Cardiac muscle cell (in vitro differentiated cells and primary cell): ENCODE measurements at regions not wholly inside any gene's neighbourhood (a gene's known extent, or its start where the extent isn't known, plus 50 kb on each side); places are given as distances from the start of the nearest gene placed in this dataset.

Experiments
- DNase-seq, 2 donors: peaks; one replicate each; pipeline versions ENCODE4 v3.0.0 to v3.0.0-alpha.2; 2010 to 2017; ENCODE audit warnings: low read depth in 1 of 2, low spot score in 1 of 2
- H3K27ac ChIP-seq: fragments of 200-600 bp; sonication (generic); 2 replicates; pipeline ENCODE4 v1.5.1; 2016
- H3K27me3 ChIP-seq: fragments of 200-600 bp; sonication (generic); 2 replicates; pipeline ENCODE4 v1.6.0; 2016; ENCODE audit warnings: control low read depth
- H3K36me3 ChIP-seq: fragments of 200-600 bp; sonication (generic); 2 replicates; pipeline ENCODE4 v1.5.1; 2016; ENCODE audit warnings: control low read depth
- H3K4me1 ChIP-seq: fragments of 200-600 bp; sonication (generic); 2 replicates; pipeline ENCODE4 v1.8.1; 2017; ENCODE audit warnings: low read depth, mild to moderate bottlenecking, mixed run types
- H3K4me3 ChIP-seq: fragments of 200-600 bp; sonication (generic); 2 replicates; pipeline ENCODE4 v1.5.1; 2016; ENCODE audit warnings: mild to moderate bottlenecking
- H3K9me3 ChIP-seq: fragments of 200-600 bp; sonication (generic); 2 replicates; pipeline ENCODE4 v1.5.1; 2017; ENCODE audit warnings: low read depth, mild to moderate bottlenecking, control low read depth
- CTCF ChIP-seq: IDR thresholded peaks from 2 replicates; pipeline ENCODE4 v1.5.1; 2012; ENCODE audit warnings: low read depth, mild to moderate bottlenecking, low read length

- Histone ChIP-seq H3K4me3 (no peak overlapping the region), H3K4me1 (no peaks in the 10 kb centered on the region), H3K9me3 (no peaks in the 10 kb centered on the region), H3K27me3 (no peaks in the 10 kb centered on the region), H3K27ac (no peak overlapping the region), H3K36me3 (no peaks in the 10 kb centered on the region)
- no peak for TF ChIP-seq CTCF
- no peak for DNase-seq
Observed at GRCh38 chr17:71713846-71714245, 407.0 kb upstream of the SOX9 start.

- no peaks in the 10 kb centered on the region for H3K4me1 ChIP-seq
- H3K4me3 ChIP-seq, result no peak overlapping the region
- no peak for DNase-seq
- H3K27ac ChIP-seq, result no peak overlapping the region
- no peaks in the 10 kb centered on the region for H3K27me3 ChIP-seq
- TF ChIP-seq CTCF, result no peak
- H3K9me3 ChIP-seq, result no peaks in the 10 kb centered on the region
- no peaks in the 10 kb centered on the region for H3K36me3 ChIP-seq
Observed at GRCh38 chr17:71724339-71724738, 396.5 kb upstream of the SOX9 start.

GRCh38 chr17:71725811-71726210 lies 395.0 kb upstream of the SOX9 start:
- Histone ChIP-seq H3K27me3 (no peaks in the 10 kb centered on the region), H3K9me3 (no peaks in the 10 kb centered on the region), H3K27ac (no peak overlapping the region), H3K4me3 (no peak overlapping the region), H3K4me1 (no peaks in the 10 kb centered on the region), H3K36me3 (no peaks in the 10 kb centered on the region)
- DNase-seq, result no peak
- TF ChIP-seq CTCF, result no peak

GRCh38 chr17:71726341-71726740 lies 394.5 kb upstream of the SOX9 start:
- Histone ChIP-seq H3K36me3 (no peaks in the 10 kb centered on the region), H3K27ac (no peak overlapping the region), H3K27me3 (no peaks in the 10 kb centered on the region), H3K4me3 (no peak overlapping the region), H3K4me1 (no peaks in the 10 kb centered on the region), H3K9me3 (no peaks in the 10 kb centered on the region)
- no peak for TF ChIP-seq CTCF
- DNase-seq, result peak in 1 of 2 donors; percentile 27

GRCh38 chr17:71727292-71727691 lies 393.5 kb upstream of the SOX9 start:
- no peaks in the 10 kb centered on the region for H3K27me3 ChIP-seq
- no peaks in the 10 kb centered on the region for H3K4me1 ChIP-seq
- H3K9me3 ChIP-seq, result no peaks in the 10 kb centered on the region
- no peaks in the 10 kb centered on the region for H3K36me3 ChIP-seq
- no peak for TF ChIP-seq CTCF
- H3K4me3 ChIP-seq, result no peak overlapping the region
- DNase-seq, result no peak
- no peak overlapping the region for H3K27ac ChIP-seq

GRCh38 chr17:71727723-71728122 lies 393.1 kb upstream of the SOX9 start:
- DNase-seq, result no peak
- no peaks in the 10 kb centered on the region for H3K27me3 ChIP-seq
- no peak for TF ChIP-seq CTCF
- H3K27ac ChIP-seq, result no peak overlapping the region
- no peak overlapping the region for H3K4me3 ChIP-seq
- no peaks in the 10 kb centered on the region for H3K36me3 ChIP-seq
- H3K4me1 ChIP-seq, result no peaks in the 10 kb centered on the region
- no peaks in the 10 kb centered on the region for H3K9me3 ChIP-seq
